GM18868 (cell line): ENCODE measurements at regions not wholly inside any gene's neighbourhood (a gene's known extent, or its start where the extent isn't known, plus 50 kb on each side); places are given as distances from the start of the nearest gene placed in this dataset.
"Not testable (repeated sequence)": the region's sequence is repeated elsewhere in the genome, so short reads cannot be mapped to it uniquely, and the experiment has no call there.

ENCODE experiments used
- ATAC-seq: cut with Tn5 transposase; IDR thresholded peaks from one replicate; pipeline ENCODE4 v1.9.1; 2021; ENCODE audit warnings: mild to moderate bottlenecking, moderate library complexity; ENCODE audit not compliant: unreplicated experiment

DNA sequence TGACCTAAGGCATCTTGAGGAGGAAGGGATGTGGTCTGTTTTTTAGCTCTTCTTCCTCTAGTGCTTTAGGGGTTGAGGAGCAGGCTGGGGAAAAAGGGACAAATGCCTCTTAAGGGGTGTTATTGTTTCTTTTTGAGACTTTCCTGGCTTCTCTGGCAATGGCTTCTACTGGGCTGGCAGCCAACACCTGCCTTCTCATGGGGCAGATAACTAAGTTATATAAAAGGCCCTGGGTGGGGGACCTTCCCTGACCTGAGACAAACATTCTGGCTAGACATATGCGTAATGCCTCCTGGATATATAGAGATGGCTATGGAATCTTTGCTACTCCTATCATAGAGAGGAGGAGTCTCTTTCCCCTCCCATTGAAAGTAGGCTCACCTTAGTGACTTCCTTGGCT lies 179.2 kb upstream of the PROK2 start:
- ATAC-seq: no peak

DNA sequence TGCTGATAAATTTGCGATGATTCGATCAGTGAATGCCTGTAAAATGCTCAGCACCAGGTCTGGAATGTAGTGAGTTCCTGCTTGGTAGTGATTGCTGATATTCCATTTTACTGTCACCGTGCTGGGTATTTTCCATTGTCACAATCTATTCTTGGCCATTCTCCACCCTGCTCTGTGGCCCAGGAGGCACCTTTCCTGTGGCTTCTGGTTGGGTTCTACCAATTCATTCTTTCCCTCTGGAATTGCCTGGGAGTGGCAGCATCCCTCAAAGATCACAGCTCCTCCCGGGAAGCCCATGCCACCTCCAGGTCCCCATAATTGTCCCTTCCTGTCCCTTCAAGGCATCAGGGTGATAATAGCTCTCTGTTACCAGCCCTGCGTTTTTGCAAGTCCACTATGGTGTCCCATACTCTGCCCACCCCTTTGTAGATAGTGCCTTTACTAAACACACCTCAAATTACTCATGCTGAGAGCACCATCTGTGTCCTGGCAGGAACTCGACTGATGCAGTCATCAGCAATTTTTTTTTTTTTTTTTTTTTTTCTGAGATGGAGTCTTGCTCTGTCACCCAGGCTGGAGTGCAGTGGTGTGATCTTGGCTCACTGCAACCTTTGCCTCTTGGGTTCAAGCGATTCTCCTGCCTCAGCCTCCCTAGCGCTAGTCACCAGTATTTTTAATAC lies 177.8 kb upstream of the PROK2 start:
- no peak for ATAC-seq

DNA sequence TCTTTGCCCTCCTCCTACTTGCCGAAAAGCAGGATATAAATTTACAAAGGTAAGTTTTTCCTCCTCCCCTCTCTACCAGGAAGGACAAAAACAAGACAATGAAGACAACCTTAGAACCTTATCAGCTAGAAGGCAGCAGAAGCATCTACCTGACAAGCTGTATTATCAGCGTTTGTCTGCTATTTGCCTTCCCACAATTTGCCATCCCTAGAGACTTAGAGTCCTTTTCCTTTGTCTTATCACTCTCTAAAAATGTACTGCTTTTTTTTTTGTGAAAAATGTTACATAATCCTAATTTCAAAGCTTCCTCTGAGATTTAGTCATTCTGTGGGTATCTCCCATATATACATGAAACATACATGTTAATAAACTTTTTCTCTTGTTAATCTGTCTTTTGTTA lies 176.9 kb upstream of the PROK2 start:
- no peak for ATAC-seq

- no peak for ATAC-seq
Measured at GRCh38 chr3:71961378-71961777, 176.4 kb upstream of the PROK2 start.

DNA sequence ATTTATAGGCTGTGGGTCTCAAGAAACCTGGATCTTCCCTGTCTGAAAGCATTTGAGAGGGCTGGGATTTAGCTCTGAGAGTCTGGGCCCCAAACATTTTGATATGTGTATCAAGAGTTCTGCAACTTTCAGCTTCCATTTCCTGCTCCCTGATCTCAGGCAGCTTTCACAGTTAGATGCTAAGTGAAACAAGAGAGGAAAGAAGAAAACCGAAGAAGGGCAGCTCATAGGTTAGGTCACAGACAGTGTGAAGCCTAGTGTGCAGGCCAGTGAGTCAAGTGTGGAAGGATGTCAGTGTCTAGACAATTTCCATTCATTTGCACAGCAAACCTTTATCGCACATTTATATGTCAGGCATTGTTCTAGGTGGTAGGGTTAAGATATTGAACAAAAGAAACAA lies 173.6 kb upstream of the PROK2 start:
- ATAC-seq: no peak

- ATAC-seq: no peak
Measured at GRCh38 chr3:71956716-71957115, 171.8 kb upstream of the PROK2 start.

GRCh38 chr3:71956069-71956340 lies 171.1 kb upstream of the PROK2 start:
- ATAC-seq: no peak

DNA sequence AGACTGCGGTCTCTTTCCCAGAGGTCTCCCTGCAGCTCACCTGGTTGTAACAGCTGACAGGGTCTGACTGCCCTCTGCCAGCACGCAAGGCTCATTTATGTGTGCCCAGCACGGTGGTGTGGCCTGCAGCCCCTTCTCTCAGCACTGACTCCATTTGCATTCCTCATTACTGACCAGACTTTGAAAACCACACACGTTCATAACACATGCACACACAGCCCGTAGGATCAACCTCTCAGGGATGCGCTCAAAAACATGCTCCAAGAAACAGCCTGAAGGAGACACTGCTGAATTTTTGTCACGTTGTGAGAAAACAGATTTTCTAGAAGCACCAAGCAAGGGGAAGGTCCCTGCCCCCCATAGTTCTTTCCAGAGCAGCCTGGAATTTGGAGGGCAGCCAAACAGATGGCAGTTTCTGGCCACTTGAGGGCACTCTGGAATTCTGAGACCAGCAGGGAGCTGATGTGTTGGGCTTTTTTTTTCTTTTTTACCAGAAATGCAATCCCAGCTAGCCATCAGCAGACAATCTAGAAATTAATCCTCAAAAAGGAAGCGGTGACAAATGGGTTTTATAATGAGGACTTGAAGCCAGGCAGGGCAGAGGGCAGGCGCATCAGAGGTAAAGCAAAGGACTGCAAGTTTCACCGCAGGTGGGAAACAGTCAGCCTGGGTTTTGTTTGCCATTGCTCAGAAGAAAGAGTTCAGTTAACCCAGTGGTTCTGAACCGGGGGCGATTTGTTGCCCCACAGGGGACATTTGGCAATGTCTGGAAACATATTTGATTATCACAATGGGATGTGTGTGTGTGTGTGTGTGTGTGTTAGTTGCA lies 170.5 kb upstream of the PROK2 start:
- ATAC-seq: peak; percentile 44

- no peak for ATAC-seq
Measured at GRCh38 chr3:71951842-71952241, 166.9 kb upstream of the PROK2 start.

DNA sequence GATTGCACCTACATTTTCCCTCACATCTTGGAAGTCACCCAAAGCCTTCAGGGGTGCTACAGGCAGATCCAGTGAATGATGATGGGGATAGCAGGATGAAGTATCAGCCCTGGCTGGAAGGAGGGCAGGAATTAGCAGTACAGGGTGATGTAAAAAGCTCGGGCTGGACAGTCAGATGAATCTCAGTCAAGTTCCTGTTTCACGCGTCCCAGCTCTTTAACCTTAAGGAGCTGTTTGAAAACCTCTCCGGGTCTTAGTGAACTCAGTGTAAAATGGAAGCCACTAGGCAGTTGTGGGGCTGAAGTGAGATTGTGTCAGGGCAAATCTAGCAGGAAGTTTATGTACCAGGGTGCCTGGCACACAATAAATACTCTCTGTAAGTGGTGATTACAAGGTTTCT lies 166.4 kb upstream of the PROK2 start:
- ATAC-seq: no peak

DNA sequence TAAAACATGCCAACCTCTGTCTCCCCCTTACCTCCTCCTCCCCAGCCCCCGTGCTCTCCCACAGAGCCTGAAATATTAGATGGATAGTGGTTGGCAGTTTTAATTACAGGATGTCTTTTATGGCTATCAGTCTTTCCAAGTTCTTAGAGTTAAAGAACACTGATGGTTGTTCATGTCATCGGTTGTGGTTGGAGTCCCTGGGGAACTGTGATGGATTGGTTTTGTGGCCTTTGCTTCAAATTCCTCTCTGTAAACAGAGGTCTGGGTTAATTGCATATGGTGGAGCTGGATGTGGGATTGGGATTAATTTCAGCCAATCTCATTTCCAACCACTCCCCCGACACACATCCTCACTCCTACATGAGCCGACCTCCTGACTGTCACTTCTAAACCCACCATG lies 164.5 kb upstream of the PROK2 start:
- ATAC-seq: no peak

GRCh38 chr3:71944482-71945065 lies 159.6 kb upstream of the PROK2 start:
- no peak for ATAC-seq

GRCh38 chr3:71942432-71943187 lies 157.7 kb upstream of the PROK2 start:
- ATAC-seq: no peak

DNA sequence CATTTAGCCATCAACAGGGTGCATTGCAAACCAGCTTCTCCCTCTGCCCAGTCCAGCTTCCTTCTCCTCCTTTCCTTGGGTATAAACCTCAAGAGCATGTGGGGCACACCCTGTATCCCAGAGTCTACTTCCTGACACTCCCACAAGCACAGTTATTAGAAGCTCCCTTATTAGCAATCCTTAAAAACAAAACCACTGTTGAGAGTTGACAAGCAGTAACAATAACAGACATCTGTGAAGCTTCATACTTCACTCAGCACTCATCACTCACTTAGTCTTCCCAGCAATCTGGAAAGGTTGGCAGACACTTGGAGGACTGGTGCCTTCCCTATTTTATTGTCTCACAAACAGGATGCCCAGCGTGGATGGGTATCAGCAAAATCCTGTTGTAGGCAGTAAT lies 155.5 kb upstream of the PROK2 start:
- no peak for ATAC-seq

- ATAC-seq: not testable (repeated sequence)
Measured at GRCh38 chr3:71938081-71938480, 153.1 kb upstream of the PROK2 start.

GRCh38 chr3:71936681-71937080 lies 151.7 kb upstream of the PROK2 start:
- no peak for ATAC-seq

DNA sequence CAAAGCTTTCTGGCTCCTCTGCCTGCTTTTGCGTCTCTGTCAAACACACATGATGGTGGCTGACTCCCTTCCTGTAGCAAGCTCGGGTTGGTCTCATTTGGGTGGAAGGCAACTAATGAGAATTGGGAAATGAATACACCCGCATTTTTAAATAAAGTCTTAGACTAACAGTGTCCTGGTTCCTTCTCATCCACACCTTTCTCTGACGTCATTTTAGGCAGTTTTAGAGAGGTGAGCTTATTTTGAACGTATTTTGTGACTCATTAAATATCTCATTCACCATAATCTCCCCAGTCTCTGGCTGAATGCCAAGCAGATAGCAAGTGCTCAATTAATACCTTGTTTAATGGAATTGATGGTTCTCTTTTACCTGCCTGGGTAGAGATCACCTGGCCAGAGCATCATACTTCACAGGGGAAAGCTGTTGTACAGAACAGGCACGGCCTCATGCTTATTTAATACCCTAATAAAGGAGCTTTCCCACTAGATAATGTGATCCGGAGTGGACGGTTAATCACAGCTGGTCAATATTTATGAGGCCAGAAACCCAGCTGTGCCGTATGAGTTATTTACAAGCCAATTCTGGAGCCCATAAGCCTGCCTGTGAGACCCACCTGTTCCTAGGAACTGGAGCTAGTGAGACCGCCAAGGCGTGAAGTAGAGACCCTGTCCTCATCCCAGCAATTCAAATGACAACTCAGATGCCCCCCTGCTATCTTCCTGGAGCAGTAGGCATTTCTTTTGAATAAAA lies 149.7 kb upstream of the PROK2 start:
- ATAC-seq: no peak

GRCh38 chr3:71931922-71932321 lies 147.0 kb upstream of the PROK2 start:
- peak; percentile 73 for ATAC-seq

GRCh38 chr3:71930056-71930991 lies 145.4 kb upstream of the PROK2 start:
- ATAC-seq: no peak

GRCh38 chr3:71928212-71928611 lies 143.3 kb upstream of the PROK2 start:
- ATAC-seq: no peak
